WTC11 (cell line): ENCODE measurements at regions not wholly inside any gene's neighbourhood (a gene's known extent, or its start where the extent isn't known, plus 50 kb on each side); places are given as distances from the start of the nearest gene placed in this dataset.

ENCODE experiments used
- ESRRA ChIP-seq: sonication (generic); formaldehyde crosslinking; IDR thresholded peaks from 2 replicates; pipeline ENCODE4 v1.8.1; 2022; ENCODE audit warnings: mild to moderate bottlenecking, missing genetic modification reagents, borderline replicate concordance
- FOXK1 ChIP-seq: sonication (generic); formaldehyde crosslinking; IDR thresholded peaks from 2 replicates; pipeline ENCODE4 v1.8.0; 2022; ENCODE audit warnings: mild to moderate bottlenecking, moderate library complexity, missing genetic modification reagents
- NFYB ChIP-seq: sonication (generic); formaldehyde crosslinking; conservative IDR thresholded peaks from 2 replicates; pipeline ENCODE4 v1.8.0; 2022; ENCODE audit warnings: low read depth, missing genetic modification reagents
- NR1H2 ChIP-seq: sonication (generic); formaldehyde crosslinking; IDR thresholded peaks from 2 replicates; pipeline ENCODE4 v1.9.0; 2021; ENCODE audit warnings: mild to moderate bottlenecking, moderate library complexity, missing genetic modification reagents
- TF ChIP-seq, protein P1 (sequence below): sonication (generic); formaldehyde crosslinking; IDR thresholded peaks from 2 replicates; pipeline ENCODE4 v1.8.1; 2023; ENCODE audit warnings: mild to moderate bottlenecking, moderate library complexity, missing genetic modification reagents
- TF ChIP-seq, protein P2 (sequence below): fragments of 200-600 bp; IDR thresholded peaks from 2 replicates; pipeline ENCODE4 v1.8.0; 2022; ENCODE audit warnings: antibody characterized with exemption
- TF ChIP-seq, protein P3 (sequence below): fragments of 250-450 bp; sonication (Bioruptor Pico); IDR thresholded peaks from 2 replicates; pipeline ENCODE4 v2.1.2; 2022; ENCODE audit warnings: mild to moderate bottlenecking, moderate library complexity
- TF ChIP-seq, protein P4 (sequence below): sonication (generic); formaldehyde crosslinking; IDR thresholded peaks from 2 replicates; pipeline ENCODE4 v1.8.1; 2023; ENCODE audit warnings: mild to moderate bottlenecking, missing genetic modification reagents, moderate library complexity

DNA sequence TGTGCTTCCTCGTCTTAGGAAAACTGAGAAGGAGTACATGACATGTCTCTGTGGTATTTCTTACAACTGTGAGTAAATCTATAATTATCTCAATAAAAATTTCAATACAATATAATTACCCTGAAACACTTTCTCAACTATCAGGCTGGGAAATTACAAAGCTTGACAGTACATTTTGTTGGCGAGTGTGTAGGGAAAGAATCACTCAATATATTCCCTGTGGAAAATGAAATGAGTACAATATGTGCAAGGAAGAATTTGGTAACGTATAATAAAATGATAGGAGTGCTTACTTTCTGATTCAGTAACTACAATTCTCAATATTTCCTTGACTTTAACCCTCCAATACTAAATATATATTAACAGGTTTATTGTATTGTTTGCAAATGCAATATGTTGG, 818.2 kb upstream of the CADM2 start:
- TF ChIP-seq, protein P1, sequence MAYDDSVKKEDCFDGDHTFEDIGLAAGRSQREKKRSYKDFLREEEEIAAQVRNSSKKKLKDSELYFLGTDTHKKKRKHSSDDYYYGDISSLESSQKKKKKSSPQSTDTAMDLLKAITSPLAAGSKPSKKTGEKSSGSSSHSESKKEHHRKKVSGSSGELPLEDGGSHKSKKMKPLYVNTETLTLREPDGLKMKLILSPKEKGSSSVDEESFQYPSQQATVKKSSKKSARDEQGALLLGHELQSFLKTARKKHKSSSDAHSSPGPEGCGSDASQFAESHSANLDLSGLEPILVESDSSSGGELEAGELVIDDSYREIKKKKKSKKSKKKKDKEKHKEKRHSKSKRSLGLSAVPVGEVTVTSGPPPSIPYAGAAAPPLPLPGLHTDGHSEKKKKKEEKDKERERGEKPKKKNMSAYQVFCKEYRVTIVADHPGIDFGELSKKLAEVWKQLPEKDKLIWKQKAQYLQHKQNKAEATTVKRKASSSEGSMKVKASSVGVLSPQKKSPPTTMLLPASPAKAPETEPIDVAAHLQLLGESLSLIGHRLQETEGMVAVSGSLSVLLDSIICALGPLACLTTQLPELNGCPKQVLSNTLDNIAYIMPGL: no peak
- TF ChIP-seq NFYB (CRISPR knock-in tag): no peak
- no peak for TF ChIP-seq NR1H2 (CRISPR knock-in tag)
- TF ChIP-seq, protein P2, sequence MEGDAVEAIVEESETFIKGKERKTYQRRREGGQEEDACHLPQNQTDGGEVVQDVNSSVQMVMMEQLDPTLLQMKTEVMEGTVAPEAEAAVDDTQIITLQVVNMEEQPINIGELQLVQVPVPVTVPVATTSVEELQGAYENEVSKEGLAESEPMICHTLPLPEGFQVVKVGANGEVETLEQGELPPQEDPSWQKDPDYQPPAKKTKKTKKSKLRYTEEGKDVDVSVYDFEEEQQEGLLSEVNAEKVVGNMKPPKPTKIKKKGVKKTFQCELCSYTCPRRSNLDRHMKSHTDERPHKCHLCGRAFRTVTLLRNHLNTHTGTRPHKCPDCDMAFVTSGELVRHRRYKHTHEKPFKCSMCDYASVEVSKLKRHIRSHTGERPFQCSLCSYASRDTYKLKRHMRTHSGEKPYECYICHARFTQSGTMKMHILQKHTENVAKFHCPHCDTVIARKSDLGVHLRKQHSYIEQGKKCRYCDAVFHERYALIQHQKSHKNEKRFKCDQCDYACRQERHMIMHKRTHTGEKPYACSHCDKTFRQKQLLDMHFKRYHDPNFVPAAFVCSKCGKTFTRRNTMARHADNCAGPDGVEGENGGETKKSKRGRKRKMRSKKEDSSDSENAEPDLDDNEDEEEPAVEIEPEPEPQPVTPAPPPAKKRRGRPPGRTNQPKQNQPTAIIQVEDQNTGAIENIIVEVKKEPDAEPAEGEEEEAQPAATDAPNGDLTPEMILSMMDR: no peak
- TF ChIP-seq, protein P3, sequence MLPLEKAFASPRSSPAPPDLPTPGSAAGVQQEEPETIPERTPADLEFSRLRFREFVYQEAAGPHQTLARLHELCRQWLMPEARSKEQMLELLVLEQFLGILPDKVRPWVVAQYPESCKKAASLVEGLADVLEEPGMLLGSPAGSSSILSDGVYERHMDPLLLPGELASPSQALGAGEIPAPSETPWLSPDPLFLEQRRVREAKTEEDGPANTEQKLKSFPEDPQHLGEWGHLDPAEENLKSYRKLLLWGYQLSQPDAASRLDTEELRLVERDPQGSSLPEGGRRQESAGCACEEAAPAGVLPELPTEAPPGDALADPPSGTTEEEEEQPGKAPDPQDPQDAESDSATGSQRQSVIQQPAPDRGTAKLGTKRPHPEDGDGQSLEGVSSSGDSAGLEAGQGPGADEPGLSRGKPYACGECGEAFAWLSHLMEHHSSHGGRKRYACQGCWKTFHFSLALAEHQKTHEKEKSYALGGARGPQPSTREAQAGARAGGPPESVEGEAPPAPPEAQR (CRISPR knock-in tag): no peak
- TF ChIP-seq FOXK1 (CRISPR knock-in tag): no peak
- TF ChIP-seq ESRRA: no peak
- TF ChIP-seq, protein P4, sequence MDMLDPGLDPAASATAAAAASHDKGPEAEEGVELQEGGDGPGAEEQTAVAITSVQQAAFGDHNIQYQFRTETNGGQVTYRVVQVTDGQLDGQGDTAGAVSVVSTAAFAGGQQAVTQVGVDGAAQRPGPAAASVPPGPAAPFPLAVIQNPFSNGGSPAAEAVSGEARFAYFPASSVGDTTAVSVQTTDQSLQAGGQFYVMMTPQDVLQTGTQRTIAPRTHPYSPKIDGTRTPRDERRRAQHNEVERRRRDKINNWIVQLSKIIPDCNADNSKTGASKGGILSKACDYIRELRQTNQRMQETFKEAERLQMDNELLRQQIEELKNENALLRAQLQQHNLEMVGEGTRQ (CRISPR knock-in tag): no peak
